Midbrain (tissue), 1 donor: ENCODE measurements at regions not wholly inside any gene's neighbourhood (a gene's known extent, or its start where the extent isn't known, plus 50 kb on each side); places are given as distances from the start of the nearest gene placed in this dataset.
"Not testable (repeated sequence)": the region's sequence is repeated elsewhere in the genome, so short reads cannot be mapped to it uniquely, and the experiment has no call there.

ENCODE experiments used
- DNase-seq: peaks from one replicate; lab custom pipeline; 2025; lab: John Stamatoyannopoulos, UW

GRCh38 chr11:89545691-89546090 is 54.5 kb upstream of the NOX4 start:
- no peak for DNase-seq

DNA sequence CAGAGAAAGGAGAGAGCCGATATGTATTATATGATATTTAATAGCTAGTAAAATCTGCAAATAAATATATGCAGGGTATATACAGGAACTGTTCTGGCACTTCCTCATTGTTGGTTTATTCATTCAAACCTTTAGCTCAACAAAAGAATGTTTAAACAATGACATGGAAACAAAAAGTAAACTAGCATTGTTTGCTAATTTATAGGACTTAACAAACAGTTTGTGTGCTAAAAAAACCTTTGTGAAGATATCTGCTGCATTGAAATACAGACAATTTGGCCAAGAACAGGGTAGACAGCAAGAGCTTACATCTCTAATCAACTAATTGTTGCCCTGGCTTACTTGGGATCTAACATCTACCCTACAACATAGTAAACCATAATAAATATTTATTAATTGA is 64.6 kb upstream of the NOX4 start:
- not testable (repeated sequence) for DNase-seq

GRCh38 chr11:89556731-89557707 is 65.8 kb upstream of the NOX4 start:
- not testable (repeated sequence) for DNase-seq

- DNase-seq, result not testable (repeated sequence)
These were observed 69.4 kb upstream of the NOX4 start for GRCh38 chr11:89560598-89560997.

GRCh38 chr11:89562731-89563130 is 71.6 kb upstream of the NOX4 start:
- DNase-seq, result not testable (repeated sequence)

DNA sequence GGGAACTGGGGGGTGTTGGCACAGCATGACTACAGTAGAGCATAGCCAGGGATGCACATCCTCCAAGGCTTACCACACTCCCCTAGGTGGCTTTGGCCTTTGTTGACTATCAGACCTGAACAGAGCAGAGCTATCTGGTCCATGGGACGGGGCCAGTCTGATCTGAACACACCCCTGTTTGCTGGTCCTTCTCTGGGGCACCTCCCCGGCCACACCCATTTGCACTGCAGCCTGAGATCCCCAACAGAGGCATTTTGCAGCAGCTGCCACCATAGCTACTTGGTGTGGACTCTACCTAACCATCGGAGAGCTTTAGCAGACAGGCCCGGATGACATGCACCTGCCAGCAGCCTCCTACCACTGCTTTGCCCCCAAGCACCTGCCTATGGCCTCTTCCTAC is 75.8 kb upstream of the NOX4 start:
- no peak for DNase-seq

GRCh38 chr11:89569387-89569786 is 78.2 kb upstream of the NOX4 start:
- DNase-seq, result not testable (repeated sequence)

GRCh38 chr11:89571706-89572105 is 80.5 kb upstream of the NOX4 start:
- not testable (repeated sequence) for DNase-seq

DNA sequence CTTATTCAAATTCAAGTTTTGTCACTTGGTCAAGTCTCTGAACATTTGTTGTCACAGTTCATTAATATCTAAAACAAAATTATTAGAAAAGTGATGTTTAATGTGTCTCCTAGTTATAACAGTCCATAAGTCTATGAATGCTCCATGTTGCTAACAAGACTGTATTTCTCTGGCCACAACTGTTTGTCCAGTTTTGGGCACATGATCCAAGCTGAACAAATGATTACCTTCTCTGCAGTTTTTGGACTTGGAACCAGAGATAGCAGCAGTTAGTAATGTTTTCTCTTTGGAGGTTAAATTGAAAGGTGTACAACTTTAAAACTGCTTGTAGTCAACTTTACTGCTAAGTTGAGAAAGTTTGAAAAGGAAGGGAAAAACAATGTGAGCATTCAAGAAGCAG is 84.7 kb upstream of the NOX4 start:
- not testable (repeated sequence) for DNase-seq

GRCh38 chr11:89577428-89577827 is 86.3 kb upstream of the NOX4 start:
- not testable (repeated sequence) for DNase-seq

DNA sequence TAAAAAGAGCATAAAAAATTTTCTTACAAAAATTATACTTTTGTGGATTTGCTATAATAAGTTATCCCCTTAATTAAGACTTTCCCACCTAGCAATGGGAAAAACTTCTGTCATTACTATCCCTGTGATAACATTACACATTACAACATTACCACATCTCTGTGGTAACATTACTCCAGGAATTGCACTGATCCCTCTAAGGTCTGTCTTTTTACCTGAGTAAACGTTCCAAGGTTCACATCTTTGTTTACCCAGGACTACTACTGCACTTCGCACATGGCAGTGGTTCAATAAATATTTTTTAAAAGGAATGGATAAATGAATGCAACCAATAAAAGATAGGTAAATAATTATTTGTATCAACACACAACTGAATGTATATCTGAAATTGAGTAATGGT is 92.4 kb upstream of the NOX4 start:
- DNase-seq, result no peak

DNA sequence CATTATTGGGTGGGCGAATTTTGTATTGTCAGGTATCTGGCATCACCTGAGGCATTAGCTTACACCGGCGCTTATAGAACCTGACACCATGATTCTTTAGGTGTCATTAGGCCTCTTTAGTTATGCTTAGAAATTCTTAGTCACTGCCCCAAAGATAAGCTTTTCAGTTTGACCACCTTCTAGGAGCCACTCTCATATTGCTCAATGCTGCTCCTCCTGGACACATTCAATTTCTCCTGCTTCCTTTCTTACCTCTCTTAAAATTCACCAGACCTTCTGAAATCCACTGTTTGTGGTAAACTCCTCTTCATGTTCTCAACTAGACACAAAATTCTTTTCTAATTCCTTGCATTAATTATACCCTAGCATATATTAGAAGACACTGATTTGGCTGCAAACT is 93.9 kb upstream of the NOX4 start:
- not testable (repeated sequence) for DNase-seq

GRCh38 chr11:89585471-89585870 is 94.3 kb upstream of the NOX4 start:
- not testable (repeated sequence) for DNase-seq

DNA sequence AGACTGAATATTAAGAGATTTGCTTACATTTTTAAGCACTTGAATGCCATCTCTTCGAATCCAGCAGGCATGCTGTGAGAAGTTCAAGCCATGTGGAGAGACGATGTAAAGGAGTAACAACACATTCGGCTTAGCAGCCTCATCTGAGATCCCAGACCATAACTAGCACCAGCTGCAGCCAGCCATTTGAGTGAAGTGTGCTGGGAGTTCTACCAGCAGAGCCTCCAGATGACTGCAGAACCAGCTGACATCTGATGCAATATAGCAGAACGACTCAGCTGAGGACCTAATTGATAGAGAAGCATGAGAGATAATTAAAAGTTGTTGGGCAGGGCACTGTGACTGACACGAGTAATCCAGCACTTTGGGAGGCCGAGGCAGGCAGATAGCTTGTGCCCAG is 98.2 kb upstream of the NOX4 start:
- not testable (repeated sequence) for DNase-seq

DNA sequence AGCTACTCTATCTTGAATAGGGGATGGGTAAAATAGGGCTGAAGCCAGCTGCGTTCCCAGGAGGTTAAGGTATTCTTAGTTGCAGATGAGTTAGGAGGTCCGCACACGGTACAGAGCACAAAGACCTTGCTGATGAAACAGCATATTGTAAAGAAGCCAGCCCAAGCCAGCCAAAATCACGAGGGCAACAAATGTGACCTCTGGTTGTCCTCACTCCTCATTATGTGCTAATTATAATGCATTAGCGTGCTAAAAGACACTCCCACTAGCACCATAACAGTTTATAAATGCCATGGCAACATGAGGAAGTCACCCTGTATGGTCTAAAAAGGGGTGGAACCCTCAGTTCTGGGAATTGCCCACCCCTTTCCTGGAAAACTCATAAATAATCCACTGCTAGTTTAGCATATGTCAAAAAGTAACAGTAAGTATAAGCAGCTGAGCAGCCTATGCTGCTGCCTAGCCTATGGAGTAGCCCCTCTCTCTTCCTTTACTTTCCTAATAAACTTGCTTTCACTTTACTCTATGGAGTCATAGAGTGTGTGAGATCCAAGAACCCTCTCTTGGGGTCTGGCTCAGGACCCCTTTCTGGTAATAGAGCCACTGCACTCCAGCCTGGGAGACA is 98.9 kb upstream of the NOX4 start:
- not testable (repeated sequence) for DNase-seq

DNA sequence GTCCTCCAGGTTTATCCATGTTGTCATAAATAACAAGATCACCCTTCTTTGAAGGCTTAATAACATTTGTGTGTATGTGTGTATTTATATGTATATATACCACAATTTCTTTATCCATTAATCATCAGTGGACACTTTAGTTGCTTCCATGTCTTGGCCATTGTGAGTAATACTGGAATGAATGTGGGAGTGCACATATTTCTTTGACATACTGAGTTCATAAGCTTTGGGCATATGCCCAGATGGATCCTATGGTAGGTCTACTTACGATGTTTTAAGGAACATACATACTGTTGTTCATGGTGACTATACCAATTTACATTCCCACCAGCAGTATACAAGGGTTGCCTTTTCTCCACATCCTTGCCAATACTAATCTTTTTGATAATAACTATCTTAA is 108.8 kb upstream of the TRIM77 start:
- DNase-seq, result not testable (repeated sequence)

DNA sequence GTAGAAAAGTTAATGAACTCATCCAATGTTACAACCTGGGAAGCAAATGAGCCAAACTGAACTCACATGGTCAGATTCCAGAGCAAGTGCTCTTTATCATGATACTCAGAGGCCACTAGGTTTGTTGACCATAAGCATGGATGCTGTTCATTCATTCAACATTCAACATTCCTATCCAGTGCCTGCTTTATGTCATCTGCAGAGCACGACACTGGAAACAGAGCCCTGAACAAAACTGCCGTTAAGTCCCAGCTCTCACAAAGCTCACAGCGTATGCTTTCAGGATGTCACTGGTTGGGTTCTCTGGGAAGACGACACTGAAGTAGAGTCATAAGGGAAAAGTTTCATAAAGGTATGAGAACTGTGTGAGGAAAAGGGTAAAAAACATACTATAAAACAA is 105.8 kb upstream of the TRIM77 start:
- no peak for DNase-seq

DNA sequence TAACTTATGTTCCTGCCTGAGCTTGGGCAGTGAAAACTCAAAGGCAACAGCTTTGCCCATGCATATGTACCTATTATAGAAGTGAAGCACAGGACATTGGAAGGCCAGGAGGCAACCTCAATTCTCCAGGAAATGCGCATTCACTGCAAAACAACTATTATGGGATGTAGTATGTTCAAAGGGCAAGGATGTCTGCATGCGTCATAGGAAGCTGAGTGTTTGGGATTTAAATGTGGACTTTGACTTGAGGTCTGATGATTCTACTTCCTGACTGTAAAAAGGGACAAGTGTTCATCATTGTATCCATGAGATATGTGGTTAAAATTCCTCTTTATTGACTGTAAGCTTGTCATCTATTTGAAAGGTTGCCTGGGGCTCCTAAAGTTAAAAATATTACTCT is 103.3 kb upstream of the TRIM77 start:
- DNase-seq, result not testable (repeated sequence)

DNA sequence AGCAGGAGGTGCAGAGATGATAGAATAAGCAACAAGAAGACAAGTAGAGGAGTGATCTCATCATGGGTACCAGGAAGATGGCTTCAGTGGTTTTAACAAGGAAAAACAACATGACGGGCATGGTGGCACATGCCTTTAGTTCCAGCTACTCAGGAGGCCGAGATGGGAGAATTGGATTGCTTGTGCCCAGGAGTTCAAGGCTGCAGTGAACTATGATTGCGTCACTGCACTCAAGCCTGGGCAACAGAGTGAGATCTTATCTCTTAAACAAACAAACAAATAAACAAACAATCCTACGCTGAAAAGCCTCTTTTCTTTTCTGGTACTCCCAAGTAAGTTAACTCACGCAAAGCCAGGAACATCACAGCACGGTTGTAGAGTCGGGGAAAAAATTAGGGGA is 102.6 kb upstream of the TRIM77 start:
- not testable (repeated sequence) for DNase-seq

GRCh38 chr11:89608234-89608966 is 101.7 kb upstream of the TRIM77 start:
- no peak for DNase-seq

GRCh38 chr11:89612096-89612495 is 98.0 kb upstream of the TRIM77 start:
- no peak for DNase-seq

GRCh38 chr11:89613911-89614310 is 96.2 kb upstream of the TRIM77 start:
- DNase-seq, result no peak
